Coronary artery (tissue), 2 donors: ENCODE measurements at regions not wholly inside any gene's neighbourhood (a gene's known extent, or its start where the extent isn't known, plus 50 kb on each side); places are given as distances from the start of the nearest gene placed in this dataset.

ENCODE experiments used
- DNase-seq: peaks from one replicate; pipeline ENCODE4 v3.0.0-alpha.2; 2017; ENCODE audit warnings: low spot score
- H3K27ac ChIP-seq, 2 donors: fragments of 200-600 bp; sonication (generic); one replicate each; pipeline ENCODE4 v1.5.1; 2016 to 2019
- H3K4me3 ChIP-seq: fragments of 200-600 bp; sonication (generic); 2 replicates; pipeline ENCODE4 v1.5.1; 2016; ENCODE audit warnings: mild to moderate bottlenecking, moderate library complexity
- TF ChIP-seq, protein P1 (sequence below): fragments of 200-600 bp; sonication (generic); IDR thresholded peaks from one replicate; pipeline ENCODE4 v1.5.1; 2019; ENCODE audit warnings: antibody characterized with exemption

DNA sequence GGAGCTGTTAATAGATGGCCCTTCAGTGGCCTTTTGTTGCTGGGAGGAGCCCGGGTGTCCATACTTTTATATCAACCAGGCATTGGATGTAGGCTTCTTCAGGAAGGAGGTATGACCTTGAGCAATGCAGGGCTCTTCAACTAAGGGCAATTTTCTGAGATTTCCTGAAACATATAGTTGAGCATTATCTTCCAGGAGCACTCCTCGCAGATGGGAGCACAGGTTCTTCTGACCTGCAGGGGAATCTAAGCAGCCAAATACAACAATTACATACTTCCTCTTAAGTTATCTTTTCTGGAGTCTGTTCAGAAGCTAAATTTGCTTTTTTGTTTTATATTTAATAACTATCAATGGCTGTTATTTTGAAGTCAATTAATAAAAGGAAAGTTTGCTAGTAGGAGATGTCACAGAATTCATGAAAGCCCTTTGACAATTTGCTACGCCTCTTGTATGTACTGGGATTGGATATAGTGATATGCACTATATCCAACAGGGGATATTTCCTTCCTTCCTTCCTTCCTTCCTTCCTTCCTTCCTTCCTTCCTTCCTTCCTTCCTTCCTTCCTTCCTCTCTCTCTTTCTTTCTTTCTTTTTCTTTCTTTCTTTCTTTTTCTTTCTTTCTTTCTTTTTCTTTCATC, 422.6 kb upstream of the NEGR1 start:
- no peak for DNase-seq
- Histone ChIP-seq H3K27ac (no peak overlapping the region), H3K4me3 (no peak overlapping the region)
- TF ChIP-seq, protein P1, sequence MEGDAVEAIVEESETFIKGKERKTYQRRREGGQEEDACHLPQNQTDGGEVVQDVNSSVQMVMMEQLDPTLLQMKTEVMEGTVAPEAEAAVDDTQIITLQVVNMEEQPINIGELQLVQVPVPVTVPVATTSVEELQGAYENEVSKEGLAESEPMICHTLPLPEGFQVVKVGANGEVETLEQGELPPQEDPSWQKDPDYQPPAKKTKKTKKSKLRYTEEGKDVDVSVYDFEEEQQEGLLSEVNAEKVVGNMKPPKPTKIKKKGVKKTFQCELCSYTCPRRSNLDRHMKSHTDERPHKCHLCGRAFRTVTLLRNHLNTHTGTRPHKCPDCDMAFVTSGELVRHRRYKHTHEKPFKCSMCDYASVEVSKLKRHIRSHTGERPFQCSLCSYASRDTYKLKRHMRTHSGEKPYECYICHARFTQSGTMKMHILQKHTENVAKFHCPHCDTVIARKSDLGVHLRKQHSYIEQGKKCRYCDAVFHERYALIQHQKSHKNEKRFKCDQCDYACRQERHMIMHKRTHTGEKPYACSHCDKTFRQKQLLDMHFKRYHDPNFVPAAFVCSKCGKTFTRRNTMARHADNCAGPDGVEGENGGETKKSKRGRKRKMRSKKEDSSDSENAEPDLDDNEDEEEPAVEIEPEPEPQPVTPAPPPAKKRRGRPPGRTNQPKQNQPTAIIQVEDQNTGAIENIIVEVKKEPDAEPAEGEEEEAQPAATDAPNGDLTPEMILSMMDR, result no peak

DNA sequence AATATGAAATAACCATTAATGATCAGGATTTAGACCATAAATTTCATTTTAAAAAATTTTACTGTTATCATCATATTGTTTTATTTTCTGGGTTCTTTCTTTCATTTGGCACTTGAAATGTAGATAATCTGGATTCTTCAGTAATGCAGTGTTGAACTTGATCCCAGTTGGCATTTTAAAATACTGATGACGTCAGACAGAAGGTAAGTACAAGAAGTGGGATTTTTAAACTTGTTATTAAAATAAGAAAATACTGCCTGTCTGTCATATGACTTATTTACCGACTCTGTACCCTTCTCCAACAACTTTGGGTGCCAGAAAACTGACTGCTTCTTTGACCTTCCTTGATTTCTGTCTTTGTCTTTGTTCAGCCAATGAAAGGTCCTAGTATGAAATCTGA, 415.1 kb upstream of the NEGR1 start:
- TF ChIP-seq, protein P1, result no peak
- DNase-seq, result no peak
- H3K27ac ChIP-seq, result no peak overlapping the region
- H3K4me3 ChIP-seq, result no peak overlapping the region

DNA sequence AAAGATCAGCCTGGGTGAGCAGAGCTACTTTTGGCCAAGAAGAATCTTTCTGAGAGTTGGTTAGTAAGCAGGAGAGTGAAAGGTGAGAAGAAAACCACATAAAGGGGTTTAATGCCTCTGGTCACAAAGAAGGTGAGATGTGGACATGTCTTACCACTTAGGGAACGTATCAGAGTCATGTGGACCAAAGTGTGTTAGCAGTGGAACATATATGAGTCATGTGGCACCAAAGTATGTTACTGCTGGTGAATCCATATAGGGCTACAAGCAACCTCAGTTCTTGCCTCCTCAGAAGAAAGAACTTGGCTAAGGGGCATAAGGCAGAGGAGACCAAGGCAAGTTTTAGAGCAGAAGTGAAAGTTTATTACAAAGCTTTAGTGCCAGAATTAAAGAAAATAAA, 411.6 kb upstream of the NEGR1 start:
- no peak for DNase-seq
- TF ChIP-seq, protein P1, result no peak
- Histone ChIP-seq H3K27ac (no peak overlapping the region), H3K4me3 (no peak overlapping the region)

DNA sequence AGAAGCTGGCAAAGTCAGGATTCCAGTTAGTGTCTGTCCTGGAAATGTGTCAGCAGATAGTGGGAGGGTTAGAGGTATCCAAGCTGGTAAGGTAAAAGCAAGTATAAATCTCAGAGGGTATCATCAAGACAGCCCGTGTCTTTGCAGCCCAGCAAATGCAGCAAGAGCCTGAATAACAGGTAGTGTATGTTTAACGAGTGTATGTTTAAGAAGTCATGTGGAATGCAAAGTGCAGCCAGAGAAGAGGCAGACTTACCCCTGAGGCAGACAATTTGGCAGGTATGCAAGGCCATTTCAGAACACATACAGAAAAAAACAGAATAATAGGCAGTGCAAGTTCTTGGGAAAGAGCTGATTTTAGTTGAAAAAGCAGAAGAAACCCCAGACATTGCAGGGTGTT, 411.0 kb upstream of the NEGR1 start:
- no peak overlapping the region for H3K27ac ChIP-seq
- no peak overlapping the region for H3K4me3 ChIP-seq
- DNase-seq, result no peak
- TF ChIP-seq, protein P1, result no peak

DNA sequence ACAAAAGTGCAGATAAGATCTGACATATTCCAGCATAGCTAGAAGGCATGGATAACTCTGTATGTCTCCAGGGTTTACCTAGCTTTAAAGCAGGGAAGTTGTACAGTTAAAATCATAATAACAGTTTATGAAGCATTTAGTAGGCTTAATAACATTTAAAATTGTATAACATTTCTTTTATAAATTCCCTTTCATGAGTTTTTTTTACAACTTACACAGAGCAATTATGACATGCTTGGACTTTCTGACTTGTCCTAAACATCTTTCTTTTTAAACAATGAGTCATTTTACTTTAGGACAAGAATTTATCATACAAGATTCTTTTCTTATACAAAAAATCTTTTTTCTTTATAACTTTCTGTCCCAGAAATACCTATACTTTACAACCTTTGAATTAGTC, 408.5 kb upstream of the NEGR1 start:
- Histone ChIP-seq H3K27ac (no peak overlapping the region), H3K4me3 (no peak overlapping the region)
- TF ChIP-seq, protein P1, result no peak
- DNase-seq, result no peak

DNA sequence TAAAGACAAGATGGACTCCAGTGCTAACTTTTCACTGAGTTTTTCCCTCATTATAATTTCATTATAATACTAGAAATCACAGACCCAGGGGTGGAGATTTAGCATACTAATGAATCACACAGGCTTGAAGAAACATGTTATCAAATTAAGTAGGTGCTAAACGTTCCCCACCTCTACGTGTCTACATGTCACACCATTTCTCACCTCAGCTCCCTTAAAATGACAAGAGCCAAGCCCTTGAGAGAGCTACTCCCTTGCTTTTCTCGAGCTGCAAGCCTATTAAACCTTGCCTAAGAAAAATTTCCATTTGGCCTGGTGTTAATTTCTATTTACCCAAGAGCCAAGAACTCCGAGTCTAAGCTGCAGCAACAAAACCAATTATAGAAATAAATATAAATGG, 396.3 kb upstream of the NEGR1 start:
- Histone ChIP-seq H3K27ac (no peak overlapping the region), H3K4me3 (no peak overlapping the region)
- TF ChIP-seq, protein P1, result no peak
- DNase-seq, result no peak

DNA sequence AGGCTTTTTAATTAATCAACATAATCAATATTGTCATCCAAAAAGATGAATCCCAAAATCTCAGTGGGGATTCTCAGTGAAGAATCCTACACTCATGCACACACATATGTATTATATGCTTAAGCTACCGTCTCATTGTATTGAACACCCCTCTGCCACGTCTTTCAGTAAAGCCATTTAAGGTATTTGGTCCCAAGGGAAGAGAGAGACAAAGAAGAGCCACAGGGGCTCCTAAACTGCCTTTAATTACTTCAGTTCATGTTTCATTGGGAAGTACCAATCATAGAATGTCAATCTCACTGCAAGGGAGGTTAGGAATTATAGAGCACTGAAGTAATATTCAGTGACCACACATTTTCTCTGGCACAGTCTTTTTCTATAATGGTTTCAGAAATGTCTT, 388.6 kb upstream of the NEGR1 start:
- TF ChIP-seq, protein P1, result no peak
- DNase-seq, result no peak
- no peak overlapping the region for H3K4me3 ChIP-seq
- no peak overlapping the region for H3K27ac ChIP-seq
